ENCODE measurements at regions not wholly inside any gene's neighbourhood (a gene's known extent, or its start where the extent isn't known, plus 50 kb on each side); places are given as distances from the start of the nearest gene placed in this dataset.

GRCh38 chr15:97899981-97900380, 60.5 kb upstream of the ARRDC4 start:
- no peak for ATAC-seq
- no peaks in the 10 kb centered on the region for H3K9me3 ChIP-seq
- no peaks in the 10 kb centered on the region for H3K36me3 ChIP-seq
- peaks cover 29% of the 10 kb centered on the region for H3K27me3 ChIP-seq (ENCODE audit: low read depth)
- no peak overlapping the region for H3K27ac ChIP-seq
- H3K4me3 ChIP-seq, result no peak overlapping the region
- intact Hi-C loops (cut with DNase I), result loop anchor here (10.0 kb wide), 1 partner anchor 275 kb away; no protein-coding TSS in a partner anchor
- H3K4me1 ChIP-seq, result peaks cover 6% of the 10 kb centered on the region
- TF ChIP-seq, protein P1, sequence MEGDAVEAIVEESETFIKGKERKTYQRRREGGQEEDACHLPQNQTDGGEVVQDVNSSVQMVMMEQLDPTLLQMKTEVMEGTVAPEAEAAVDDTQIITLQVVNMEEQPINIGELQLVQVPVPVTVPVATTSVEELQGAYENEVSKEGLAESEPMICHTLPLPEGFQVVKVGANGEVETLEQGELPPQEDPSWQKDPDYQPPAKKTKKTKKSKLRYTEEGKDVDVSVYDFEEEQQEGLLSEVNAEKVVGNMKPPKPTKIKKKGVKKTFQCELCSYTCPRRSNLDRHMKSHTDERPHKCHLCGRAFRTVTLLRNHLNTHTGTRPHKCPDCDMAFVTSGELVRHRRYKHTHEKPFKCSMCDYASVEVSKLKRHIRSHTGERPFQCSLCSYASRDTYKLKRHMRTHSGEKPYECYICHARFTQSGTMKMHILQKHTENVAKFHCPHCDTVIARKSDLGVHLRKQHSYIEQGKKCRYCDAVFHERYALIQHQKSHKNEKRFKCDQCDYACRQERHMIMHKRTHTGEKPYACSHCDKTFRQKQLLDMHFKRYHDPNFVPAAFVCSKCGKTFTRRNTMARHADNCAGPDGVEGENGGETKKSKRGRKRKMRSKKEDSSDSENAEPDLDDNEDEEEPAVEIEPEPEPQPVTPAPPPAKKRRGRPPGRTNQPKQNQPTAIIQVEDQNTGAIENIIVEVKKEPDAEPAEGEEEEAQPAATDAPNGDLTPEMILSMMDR (IDR thresholded peaks at IDR 0.05), result no peak
- no peak for DNase-seq

DNA sequence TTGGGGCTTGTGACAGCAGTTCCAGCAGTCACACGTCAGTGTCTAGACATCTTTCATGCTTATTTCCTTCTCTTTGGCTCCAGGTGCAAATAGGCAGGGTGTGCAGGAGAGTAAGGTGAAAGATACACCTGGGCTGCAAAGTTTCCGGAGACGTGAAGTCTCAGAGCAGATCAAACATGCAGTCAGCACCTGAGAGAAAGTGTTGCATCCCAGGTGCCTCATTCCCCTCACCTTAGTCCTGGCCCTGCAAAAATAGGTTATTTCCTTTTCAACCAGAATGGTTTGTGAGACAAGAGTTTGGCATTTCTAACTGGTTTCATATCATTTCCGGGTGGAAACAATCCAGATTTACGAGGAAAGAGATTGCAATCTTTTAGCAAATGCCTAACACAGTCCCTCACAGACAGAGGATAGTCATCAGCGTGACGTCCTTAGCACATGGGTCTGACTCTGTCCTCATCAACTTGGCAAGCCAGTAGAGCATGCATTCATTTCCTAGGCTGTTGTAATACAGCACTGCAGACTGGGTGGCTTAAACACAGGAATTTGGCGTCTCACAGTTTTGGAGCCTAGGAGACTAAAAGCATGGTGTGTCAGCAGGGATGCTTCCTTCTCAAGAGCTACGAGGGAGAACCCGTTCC, 58.2 kb upstream of the ARRDC4 start:
- Histone ChIP-seq H3K27me3 (ENCODE audit: low read depth) (peaks cover 38% of the 10 kb centered on the region), H3K27ac (no peak overlapping the region), H3K4me3 (no peak overlapping the region), H3K4me1 (peaks cover 6% of the 10 kb centered on the region), H3K9me3 (no peaks in the 10 kb centered on the region), H3K36me3 (no peaks in the 10 kb centered on the region)
- DNase-seq, result no peak
- no peak for ATAC-seq
- intact Hi-C loops (cut with DNase I), result loop anchor here (10.0 kb wide), 1 partner anchor 273 kb away; no protein-coding TSS in a partner anchor
- TF ChIP-seq, protein P1 (IDR thresholded peaks at IDR 0.05), result no peak

GRCh38 chr15:97903560-97903959, 56.9 kb upstream of the ARRDC4 start:
- TF ChIP-seq, protein P1 (IDR thresholded peaks at IDR 0.05), result no peak
- no peak for DNase-seq
- Histone ChIP-seq H3K27me3 (ENCODE audit: low read depth) (peaks cover 38% of the 10 kb centered on the region), H3K4me3 (no peak overlapping the region), H3K4me1 (peaks cover 6% of the 10 kb centered on the region), H3K36me3 (no peaks in the 10 kb centered on the region), H3K27ac (no peak overlapping the region), H3K9me3 (no peaks in the 10 kb centered on the region)
- ATAC-seq, result no peak
- intact Hi-C loops (cut with DNase I), result loop anchor here (10.0 kb wide), 1 partner anchor 271 kb away; no protein-coding TSS in a partner anchor

DNA sequence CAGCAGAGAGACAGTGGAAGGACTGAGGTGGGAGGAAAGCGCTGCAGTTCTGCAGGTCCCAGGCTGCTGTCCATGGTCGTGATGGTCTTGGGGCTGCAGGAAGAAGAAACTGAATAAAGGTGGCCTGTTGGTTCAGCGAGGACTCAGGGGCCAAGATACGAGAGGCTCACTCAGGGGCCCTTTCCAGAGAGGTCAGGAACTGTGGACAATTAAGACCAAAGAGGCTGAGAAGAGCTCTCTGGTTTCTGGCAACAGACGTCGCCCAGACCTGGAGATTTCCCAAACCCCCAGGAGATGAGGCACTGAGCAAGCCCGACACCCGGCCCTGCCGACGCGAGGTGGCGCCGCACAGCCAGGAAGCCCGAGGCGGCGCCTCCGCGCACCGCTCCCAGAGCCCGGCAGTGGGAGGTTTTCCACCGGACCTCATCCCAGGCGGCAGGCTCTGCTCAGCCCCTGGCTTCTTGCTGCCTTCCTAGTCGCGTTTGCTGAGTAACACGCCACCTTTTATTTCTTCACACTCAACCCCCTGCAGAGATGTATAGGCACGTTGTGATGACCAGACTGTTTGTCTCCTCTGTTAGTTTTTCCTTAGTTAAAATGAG, 56.4 kb upstream of the ARRDC4 start:
- H3K9me3 ChIP-seq, result no peaks in the 10 kb centered on the region
- TF ChIP-seq, protein P1 (IDR thresholded peaks at IDR 0.05), result peak; percentile 67
- no peak overlapping the region for H3K27ac ChIP-seq
- DNase-seq (peak; percentile 76), ATAC-seq (peak; percentile 84 to 87)
- H3K4me3 ChIP-seq, result no peak overlapping the region
- intact Hi-C loops (cut with DNase I), result loop anchor here (10.0 kb wide), 1 partner anchor 271 kb away; no protein-coding TSS in a partner anchor
- H3K27me3 ChIP-seq (ENCODE audit: low read depth), result peaks cover 38% of the 10 kb centered on the region
- H3K4me1 ChIP-seq, result peaks cover 6% of the 10 kb centered on the region
- H3K36me3 ChIP-seq, result no peaks in the 10 kb centered on the region

DNA sequence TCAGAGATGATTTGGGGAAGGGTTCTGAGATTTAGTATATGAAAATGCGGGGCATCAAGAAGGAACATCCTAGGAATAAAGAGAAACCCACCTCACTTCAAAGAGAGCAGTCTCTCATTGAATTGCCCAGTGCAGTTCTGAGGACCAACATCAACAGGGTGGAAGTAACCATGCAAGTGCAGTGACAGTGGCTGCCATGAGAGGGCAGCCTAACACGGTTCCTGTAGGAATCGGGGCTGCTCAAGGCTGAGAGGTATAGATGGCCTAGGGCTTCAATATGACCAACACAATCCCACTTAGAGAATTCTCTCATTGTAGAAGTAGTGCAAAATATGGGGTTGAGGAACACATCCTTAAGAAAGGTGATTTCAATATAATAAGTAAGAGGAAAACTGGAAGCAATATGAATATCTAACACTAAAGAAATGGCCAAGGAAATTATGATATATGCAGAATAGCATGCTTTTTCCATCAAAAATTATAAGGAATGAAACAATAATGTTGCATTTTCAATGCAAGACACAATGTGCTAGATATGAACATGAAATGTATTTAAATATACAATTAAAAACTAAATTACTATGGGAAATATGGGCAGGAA, 51.1 kb upstream of the ARRDC4 start:
- Histone ChIP-seq H3K4me1 (peaks cover 2% of the 10 kb centered on the region), H3K27ac (no peak overlapping the region), H3K9me3 (no peaks in the 10 kb centered on the region), H3K4me3 (no peak overlapping the region), H3K27me3 (ENCODE audit: low read depth) (peaks cover 15% of the 10 kb centered on the region), H3K36me3 (no peaks in the 10 kb centered on the region)
- TF ChIP-seq, protein P1 (IDR thresholded peaks at IDR 0.05), result peak; percentile 94
- DNase-seq, result peak; percentile 63
- intact Hi-C loops (cut with DNase I), result loop anchor here (10.0 kb wide), 1 partner anchor 265 kb away; no protein-coding TSS in a partner anchor
- ATAC-seq, result peak; percentile 89 to 91
